ENCODE measurements at regions not wholly inside any gene's neighbourhood (a gene's known extent, or its start where the extent isn't known, plus 50 kb on each side); places are given as distances from the start of the nearest gene placed in this dataset.

GRCh38 chr7:25795824-25796235 lies 356.2 kb upstream of the NFE2L3 start:
- no peak for DNase-seq
- no peak overlapping the region for H3K4me2 ChIP-seq (ENCODE audit: insufficient read depth, low read length)
- H3K9ac ChIP-seq (ENCODE audit: low read depth, low read length) = no peak overlapping the region
- TF ChIP-seq, protein P1, sequence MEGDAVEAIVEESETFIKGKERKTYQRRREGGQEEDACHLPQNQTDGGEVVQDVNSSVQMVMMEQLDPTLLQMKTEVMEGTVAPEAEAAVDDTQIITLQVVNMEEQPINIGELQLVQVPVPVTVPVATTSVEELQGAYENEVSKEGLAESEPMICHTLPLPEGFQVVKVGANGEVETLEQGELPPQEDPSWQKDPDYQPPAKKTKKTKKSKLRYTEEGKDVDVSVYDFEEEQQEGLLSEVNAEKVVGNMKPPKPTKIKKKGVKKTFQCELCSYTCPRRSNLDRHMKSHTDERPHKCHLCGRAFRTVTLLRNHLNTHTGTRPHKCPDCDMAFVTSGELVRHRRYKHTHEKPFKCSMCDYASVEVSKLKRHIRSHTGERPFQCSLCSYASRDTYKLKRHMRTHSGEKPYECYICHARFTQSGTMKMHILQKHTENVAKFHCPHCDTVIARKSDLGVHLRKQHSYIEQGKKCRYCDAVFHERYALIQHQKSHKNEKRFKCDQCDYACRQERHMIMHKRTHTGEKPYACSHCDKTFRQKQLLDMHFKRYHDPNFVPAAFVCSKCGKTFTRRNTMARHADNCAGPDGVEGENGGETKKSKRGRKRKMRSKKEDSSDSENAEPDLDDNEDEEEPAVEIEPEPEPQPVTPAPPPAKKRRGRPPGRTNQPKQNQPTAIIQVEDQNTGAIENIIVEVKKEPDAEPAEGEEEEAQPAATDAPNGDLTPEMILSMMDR (IDR thresholded peaks at IDR 0.05; ENCODE audit: borderline replicate concordance, extremely low read depth, low read length, poor library complexity, severe bottlenecking) = no peak
- TF ChIP-seq EZH2 (IDR thresholded peaks at IDR 0.05; ENCODE audit: borderline replicate concordance, low read depth, low read length, severe bottlenecking) = no peak
- no peaks in the 10 kb centered on the region for H3K79me2 ChIP-seq (ENCODE audit: insufficient read depth, low read length)
- peaks cover 5% of the 10 kb centered on the region for H3K27me3 ChIP-seq (ENCODE audit: insufficient read depth, low read length, poor library complexity)
- H3K36me3 ChIP-seq (ENCODE audit: insufficient read depth, low read length) = no peaks in the 10 kb centered on the region
- H3K9me3 ChIP-seq (ENCODE audit: insufficient read depth, low read length, severe bottlenecking) = no peaks in the 10 kb centered on the region
- H3K4me1 ChIP-seq (ENCODE audit: insufficient read depth, low read length) = no peaks in the 10 kb centered on the region
- no peak overlapping the region for H2AFZ ChIP-seq (ENCODE audit: low read depth, low read length)
- ATAC-seq (ENCODE audit: insufficient read depth, low read depth) = 0 out of 3 replicates have a peak, but pooled peaks have one; percentile 27
- H3K4me3 ChIP-seq (ENCODE audit: low read depth in 1 of 2, low read length in 2 of 2) = no peak overlapping the region
- H4K20me1 ChIP-seq (ENCODE audit: insufficient read depth, low read length) = no peaks in the 10 kb centered on the region
- H3K27ac ChIP-seq (ENCODE audit: low read length) = no peak overlapping the region

DNA sequence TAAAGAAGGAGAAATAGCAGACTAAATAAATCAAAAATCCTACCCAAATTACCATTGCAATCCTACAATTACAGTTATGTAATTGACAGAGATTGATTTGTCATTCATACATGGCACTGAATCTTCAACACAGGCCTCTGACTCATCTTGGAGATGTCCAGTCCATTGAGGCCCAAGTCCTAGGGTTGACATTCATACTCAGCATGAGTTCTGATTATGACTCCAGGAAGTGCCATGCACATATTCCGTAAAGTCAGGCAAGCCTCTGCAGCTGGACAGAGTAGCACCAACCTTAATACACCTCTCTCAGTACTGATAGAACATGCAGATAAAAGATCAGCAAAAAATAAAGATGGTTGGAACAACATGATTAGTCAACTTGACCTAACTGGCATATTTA lies 353.7 kb upstream of the NFE2L3 start:
- Histone ChIP-seq H3K4me2 (ENCODE audit: insufficient read depth, low read length) (no peak overlapping the region), H4K20me1 (ENCODE audit: insufficient read depth, low read length) (no peaks in the 10 kb centered on the region), H3K79me2 (ENCODE audit: insufficient read depth, low read length) (no peaks in the 10 kb centered on the region), H3K4me1 (ENCODE audit: insufficient read depth, low read length) (no peaks in the 10 kb centered on the region), H3K4me3 (ENCODE audit: low read depth in 1 of 2, low read length in 2 of 2) (no peak overlapping the region), H2AFZ (ENCODE audit: low read depth, low read length) (no peak overlapping the region), H3K9ac (ENCODE audit: low read depth, low read length) (no peak overlapping the region), H3K9me3 (ENCODE audit: insufficient read depth, low read length, severe bottlenecking) (no peaks in the 10 kb centered on the region), H3K27me3 (ENCODE audit: insufficient read depth, low read length, poor library complexity) (peaks cover 5% of the 10 kb centered on the region), H3K27ac (ENCODE audit: low read length) (no peak overlapping the region), H3K36me3 (ENCODE audit: insufficient read depth, low read length) (no peaks in the 10 kb centered on the region)
- DNase-seq (no peak), ATAC-seq (ENCODE audit: insufficient read depth, low read depth) (no peak)
- TF ChIP-seq, protein P1 (IDR thresholded peaks at IDR 0.05; ENCODE audit: borderline replicate concordance, extremely low read depth, low read length, poor library complexity, severe bottlenecking) = no peak
- TF ChIP-seq EZH2 (IDR thresholded peaks at IDR 0.05; ENCODE audit: borderline replicate concordance, low read depth, low read length, severe bottlenecking) = no peak

- Histone ChIP-seq H3K4me3 (ENCODE audit: low read depth in 1 of 2, low read length in 2 of 2) (no peak overlapping the region), H3K36me3 (ENCODE audit: insufficient read depth, low read length) (no peaks in the 10 kb centered on the region), H3K4me2 (ENCODE audit: insufficient read depth, low read length) (no peak overlapping the region), H3K79me2 (ENCODE audit: insufficient read depth, low read length) (no peaks in the 10 kb centered on the region), H3K27me3 (ENCODE audit: insufficient read depth, low read length, poor library complexity) (peaks cover 8% of the 10 kb centered on the region), H3K4me1 (ENCODE audit: insufficient read depth, low read length) (no peaks in the 10 kb centered on the region), H3K27ac (ENCODE audit: low read length) (no peak overlapping the region), H3K9ac (ENCODE audit: low read depth, low read length) (no peak overlapping the region), H2AFZ (ENCODE audit: low read depth, low read length) (no peak overlapping the region), H4K20me1 (ENCODE audit: insufficient read depth, low read length) (no peaks in the 10 kb centered on the region), H3K9me3 (ENCODE audit: insufficient read depth, low read length, severe bottlenecking) (no peaks in the 10 kb centered on the region)
- ATAC-seq (ENCODE audit: insufficient read depth, low read depth) (no peak), DNase-seq (no peak)
- TF ChIP-seq EZH2 (IDR thresholded peaks at IDR 0.05; ENCODE audit: borderline replicate concordance, low read depth, low read length, severe bottlenecking) = no peak
- TF ChIP-seq, protein P1 (IDR thresholded peaks at IDR 0.05; ENCODE audit: borderline replicate concordance, extremely low read depth, low read length, poor library complexity, severe bottlenecking) = no peak
Observed at GRCh38 chr7:25801214-25801613, 350.8 kb upstream of the NFE2L3 start.

GRCh38 chr7:25802057-25802456 lies 349.9 kb upstream of the NFE2L3 start:
- no peaks in the 10 kb centered on the region for H4K20me1 ChIP-seq (ENCODE audit: insufficient read depth, low read length)
- H3K9me3 ChIP-seq (ENCODE audit: insufficient read depth, low read length, severe bottlenecking) = no peaks in the 10 kb centered on the region
- no peak overlapping the region for H3K9ac ChIP-seq (ENCODE audit: low read depth, low read length)
- H3K4me1 ChIP-seq (ENCODE audit: insufficient read depth, low read length) = no peaks in the 10 kb centered on the region
- H3K27me3 ChIP-seq (ENCODE audit: insufficient read depth, low read length, poor library complexity) = peaks cover 8% of the 10 kb centered on the region
- H3K79me2 ChIP-seq (ENCODE audit: insufficient read depth, low read length) = no peaks in the 10 kb centered on the region
- H3K27ac ChIP-seq (ENCODE audit: low read length) = no peak overlapping the region
- no peak for TF ChIP-seq EZH2 (IDR thresholded peaks at IDR 0.05; ENCODE audit: borderline replicate concordance, low read depth, low read length, severe bottlenecking)
- TF ChIP-seq, protein P1 (IDR thresholded peaks at IDR 0.05; ENCODE audit: borderline replicate concordance, extremely low read depth, low read length, poor library complexity, severe bottlenecking) = no peak
- no peak overlapping the region for H3K4me2 ChIP-seq (ENCODE audit: insufficient read depth, low read length)
- no peak overlapping the region for H2AFZ ChIP-seq (ENCODE audit: low read depth, low read length)
- ATAC-seq (ENCODE audit: insufficient read depth, low read depth) = no peak
- no peaks in the 10 kb centered on the region for H3K36me3 ChIP-seq (ENCODE audit: insufficient read depth, low read length)
- H3K4me3 ChIP-seq (ENCODE audit: low read depth in 1 of 2, low read length in 2 of 2) = no peak overlapping the region
- no peak for DNase-seq
